ENCODE measurements at regions not wholly inside any gene's neighbourhood (a gene's known extent, or its start where the extent isn't known, plus 50 kb on each side); places are given as distances from the start of the nearest gene placed in this dataset.

DNA sequence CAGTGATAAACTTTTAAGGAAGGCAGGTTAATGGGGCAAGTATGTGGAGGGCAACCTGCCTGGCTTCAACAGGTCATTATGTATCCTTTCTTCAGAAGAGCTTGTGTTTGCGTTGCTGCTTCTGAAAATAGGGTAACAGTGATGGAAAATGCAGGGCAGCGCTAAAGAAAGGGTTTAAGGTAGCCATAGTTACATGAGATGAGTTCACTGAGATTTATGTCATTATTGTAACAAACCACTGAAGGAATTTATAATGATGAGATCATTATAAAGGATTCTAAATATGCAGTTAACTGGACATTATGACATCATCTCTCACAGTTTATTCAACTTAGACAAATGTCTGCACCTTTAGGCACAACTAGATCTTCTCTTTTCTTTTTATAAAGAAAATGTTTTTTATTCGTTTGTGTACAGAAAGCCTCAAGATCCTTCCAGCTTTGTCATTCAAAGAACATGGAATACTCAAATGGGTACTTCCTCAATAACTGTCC, 291.6 kb upstream of the SMARCA2 start:
- TF ChIP-seq, protein P1, sequence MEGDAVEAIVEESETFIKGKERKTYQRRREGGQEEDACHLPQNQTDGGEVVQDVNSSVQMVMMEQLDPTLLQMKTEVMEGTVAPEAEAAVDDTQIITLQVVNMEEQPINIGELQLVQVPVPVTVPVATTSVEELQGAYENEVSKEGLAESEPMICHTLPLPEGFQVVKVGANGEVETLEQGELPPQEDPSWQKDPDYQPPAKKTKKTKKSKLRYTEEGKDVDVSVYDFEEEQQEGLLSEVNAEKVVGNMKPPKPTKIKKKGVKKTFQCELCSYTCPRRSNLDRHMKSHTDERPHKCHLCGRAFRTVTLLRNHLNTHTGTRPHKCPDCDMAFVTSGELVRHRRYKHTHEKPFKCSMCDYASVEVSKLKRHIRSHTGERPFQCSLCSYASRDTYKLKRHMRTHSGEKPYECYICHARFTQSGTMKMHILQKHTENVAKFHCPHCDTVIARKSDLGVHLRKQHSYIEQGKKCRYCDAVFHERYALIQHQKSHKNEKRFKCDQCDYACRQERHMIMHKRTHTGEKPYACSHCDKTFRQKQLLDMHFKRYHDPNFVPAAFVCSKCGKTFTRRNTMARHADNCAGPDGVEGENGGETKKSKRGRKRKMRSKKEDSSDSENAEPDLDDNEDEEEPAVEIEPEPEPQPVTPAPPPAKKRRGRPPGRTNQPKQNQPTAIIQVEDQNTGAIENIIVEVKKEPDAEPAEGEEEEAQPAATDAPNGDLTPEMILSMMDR (IDR thresholded peaks at IDR 0.05) = no peak
- TF ChIP-seq, protein P2, sequence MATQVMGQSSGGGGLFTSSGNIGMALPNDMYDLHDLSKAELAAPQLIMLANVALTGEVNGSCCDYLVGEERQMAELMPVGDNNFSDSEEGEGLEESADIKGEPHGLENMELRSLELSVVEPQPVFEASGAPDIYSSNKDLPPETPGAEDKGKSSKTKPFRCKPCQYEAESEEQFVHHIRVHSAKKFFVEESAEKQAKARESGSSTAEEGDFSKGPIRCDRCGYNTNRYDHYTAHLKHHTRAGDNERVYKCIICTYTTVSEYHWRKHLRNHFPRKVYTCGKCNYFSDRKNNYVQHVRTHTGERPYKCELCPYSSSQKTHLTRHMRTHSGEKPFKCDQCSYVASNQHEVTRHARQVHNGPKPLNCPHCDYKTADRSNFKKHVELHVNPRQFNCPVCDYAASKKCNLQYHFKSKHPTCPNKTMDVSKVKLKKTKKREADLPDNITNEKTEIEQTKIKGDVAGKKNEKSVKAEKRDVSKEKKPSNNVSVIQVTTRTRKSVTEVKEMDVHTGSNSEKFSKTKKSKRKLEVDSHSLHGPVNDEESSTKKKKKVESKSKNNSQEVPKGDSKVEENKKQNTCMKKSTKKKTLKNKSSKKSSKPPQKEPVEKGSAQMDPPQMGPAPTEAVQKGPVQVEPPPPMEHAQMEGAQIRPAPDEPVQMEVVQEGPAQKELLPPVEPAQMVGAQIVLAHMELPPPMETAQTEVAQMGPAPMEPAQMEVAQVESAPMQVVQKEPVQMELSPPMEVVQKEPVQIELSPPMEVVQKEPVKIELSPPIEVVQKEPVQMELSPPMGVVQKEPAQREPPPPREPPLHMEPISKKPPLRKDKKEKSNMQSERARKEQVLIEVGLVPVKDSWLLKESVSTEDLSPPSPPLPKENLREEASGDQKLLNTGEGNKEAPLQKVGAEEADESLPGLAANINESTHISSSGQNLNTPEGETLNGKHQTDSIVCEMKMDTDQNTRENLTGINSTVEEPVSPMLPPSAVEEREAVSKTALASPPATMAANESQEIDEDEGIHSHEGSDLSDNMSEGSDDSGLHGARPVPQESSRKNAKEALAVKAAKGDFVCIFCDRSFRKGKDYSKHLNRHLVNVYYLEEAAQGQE (IDR thresholded peaks at IDR 0.05; ENCODE audit: low read depth, low read length) = no peak
- TF ChIP-seq EP300 (IDR thresholded peaks at IDR 0.05; ENCODE audit: borderline replicate concordance in 1 of 2, low read depth in 1 of 2, low read length in 1 of 2) = no peak
